ENCODE measurements at regions not wholly inside any gene's neighbourhood (a gene's known extent, or its start where the extent isn't known, plus 50 kb on each side); places are given as distances from the start of the nearest gene placed in this dataset.

- no peak for TF ChIP-seq CTCF (IDR thresholded peaks at IDR 0.05; ENCODE audit: low read depth, low read length, missing input control)
- no peak for TF ChIP-seq YY1 (IDR thresholded peaks at IDR 0.05)
- TF ChIP-seq MAX (IDR thresholded peaks at IDR 0.05), result no peak
- TF ChIP-seq ATF3 (IDR thresholded peaks at IDR 0.05), result no peak
- TF ChIP-seq ZBTB33 (IDR thresholded peaks at IDR 0.05), result no peak
- TF ChIP-seq TAF1 (conservative IDR thresholded peaks at IDR 0.05), result no peak
- no peak for TF ChIP-seq REST (IDR thresholded peaks at IDR 0.05)
Observed at GRCh38 chr3:74739242-74739641, 124.8 kb upstream of the CNTN3 start.

Measured in liver (tissue), 3 donors.